ENCODE measurements at regions not wholly inside any gene's neighbourhood (a gene's known extent, or its start where the extent isn't known, plus 50 kb on each side); places are given as distances from the start of the nearest gene placed in this dataset.

DNA sequence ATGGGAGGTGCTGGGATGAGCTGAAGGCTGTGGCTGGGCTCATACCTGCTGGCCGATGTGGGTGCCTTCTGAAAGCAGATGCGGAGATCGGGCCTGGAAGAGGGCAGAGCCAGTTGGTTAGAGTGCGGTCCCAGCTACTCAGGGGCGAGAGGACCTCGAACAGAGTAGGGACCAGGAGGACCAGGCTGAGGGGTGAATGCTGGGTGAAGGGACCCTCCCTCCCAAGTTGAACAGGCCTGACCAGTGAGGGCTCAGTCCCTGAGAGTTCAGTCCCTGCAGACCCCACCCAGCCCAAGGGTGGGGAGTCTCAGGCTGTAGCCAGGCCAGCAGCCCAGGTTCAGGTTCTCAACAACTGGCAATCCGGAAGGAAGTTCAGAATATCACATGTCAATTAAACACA lies 232.8 kb upstream of the HS6ST1 start:
- no peaks in the 10 kb centered on the region for H3K9me2 ChIP-seq (replicated peaks; ENCODE audit: insufficient read depth, low read length)
- no peaks in the 10 kb centered on the region for H3K9me3 ChIP-seq (replicated peaks; ENCODE audit: insufficient read depth, low read length)
- H3K9ac ChIP-seq (ENCODE audit: low read length) = no peak overlapping the region
- no peak overlapping the region for H3K4me2 ChIP-seq (ENCODE audit: low read depth, low read length)
- H2AFZ ChIP-seq (ENCODE audit: low read length) = no peak overlapping the region
- no peaks in the 10 kb centered on the region for H3K36me3 ChIP-seq (replicated peaks; ENCODE audit: insufficient read depth, low read length)
- no peaks in the 10 kb centered on the region for H4K20me1 ChIP-seq (ENCODE audit: insufficient read depth, low read length)
- no peak for DNase-seq
- no peaks in the 10 kb centered on the region for H3F3A ChIP-seq (ENCODE audit: insufficient read depth, low read length)
- no peaks in the 10 kb centered on the region for H3K79me2 ChIP-seq (ENCODE audit: low read length)
- H3K4me3 ChIP-seq (ENCODE audit: low read length) = no peak overlapping the region
- H3K27me3 ChIP-seq (replicated peaks; ENCODE audit: insufficient read depth, low read length) = no peaks in the 10 kb centered on the region
- TF ChIP-seq EZH2phosphoT487 (IDR thresholded peaks at IDR 0.05; ENCODE audit: low read length) (no peak), EZH2 (optimal IDR thresholded peaks at IDR 0.05; ENCODE audit: low read depth, low read length) (no peak)
- TF ChIP-seq, protein P1, sequence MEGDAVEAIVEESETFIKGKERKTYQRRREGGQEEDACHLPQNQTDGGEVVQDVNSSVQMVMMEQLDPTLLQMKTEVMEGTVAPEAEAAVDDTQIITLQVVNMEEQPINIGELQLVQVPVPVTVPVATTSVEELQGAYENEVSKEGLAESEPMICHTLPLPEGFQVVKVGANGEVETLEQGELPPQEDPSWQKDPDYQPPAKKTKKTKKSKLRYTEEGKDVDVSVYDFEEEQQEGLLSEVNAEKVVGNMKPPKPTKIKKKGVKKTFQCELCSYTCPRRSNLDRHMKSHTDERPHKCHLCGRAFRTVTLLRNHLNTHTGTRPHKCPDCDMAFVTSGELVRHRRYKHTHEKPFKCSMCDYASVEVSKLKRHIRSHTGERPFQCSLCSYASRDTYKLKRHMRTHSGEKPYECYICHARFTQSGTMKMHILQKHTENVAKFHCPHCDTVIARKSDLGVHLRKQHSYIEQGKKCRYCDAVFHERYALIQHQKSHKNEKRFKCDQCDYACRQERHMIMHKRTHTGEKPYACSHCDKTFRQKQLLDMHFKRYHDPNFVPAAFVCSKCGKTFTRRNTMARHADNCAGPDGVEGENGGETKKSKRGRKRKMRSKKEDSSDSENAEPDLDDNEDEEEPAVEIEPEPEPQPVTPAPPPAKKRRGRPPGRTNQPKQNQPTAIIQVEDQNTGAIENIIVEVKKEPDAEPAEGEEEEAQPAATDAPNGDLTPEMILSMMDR (IDR thresholded peaks at IDR 0.05; ENCODE audit: low read length) = no peak
- no peaks in the 10 kb centered on the region for H3K4me1 ChIP-seq (ENCODE audit: low read length)
- H3K27ac ChIP-seq (ENCODE audit: low read length) = no peak overlapping the region

DNA sequence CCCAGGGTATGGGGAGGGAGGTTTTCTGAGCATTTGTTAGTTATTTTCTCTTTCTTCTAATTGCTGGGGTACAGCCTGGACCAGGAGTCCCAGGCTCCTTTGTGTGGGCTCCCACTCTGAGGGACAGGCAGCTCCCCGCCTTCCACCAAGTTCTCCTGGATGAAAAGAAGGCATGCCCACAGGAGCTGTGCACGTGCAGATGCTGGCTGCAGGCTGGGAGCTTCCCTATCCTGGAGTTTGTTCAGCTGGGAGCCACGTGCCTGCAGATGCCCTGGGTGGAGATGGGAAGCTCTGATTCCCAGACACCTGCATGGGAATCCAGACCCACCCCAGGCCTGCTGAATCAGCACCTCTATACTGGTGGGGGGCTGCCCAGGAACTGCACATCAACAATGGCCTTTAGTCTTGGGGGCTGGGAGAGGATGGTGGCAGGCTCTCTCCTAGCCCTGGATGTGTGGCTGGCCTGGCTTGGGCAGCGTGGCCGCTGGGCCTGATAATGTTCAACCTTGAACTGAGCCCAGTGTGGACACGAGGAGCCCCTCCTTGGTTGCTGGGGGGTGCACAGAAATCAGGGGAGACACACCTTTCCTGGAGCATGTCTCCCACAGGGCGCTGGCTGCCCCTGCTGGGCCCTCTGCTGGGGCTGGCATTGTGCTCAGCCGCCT lies 233.6 kb upstream of the HS6ST1 start:
- Histone ChIP-seq H3K27me3 (replicated peaks; ENCODE audit: insufficient read depth, low read length) (no peaks in the 10 kb centered on the region), H4K20me1 (ENCODE audit: insufficient read depth, low read length) (no peaks in the 10 kb centered on the region), H2AFZ (ENCODE audit: low read length) (no peak overlapping the region), H3K9ac (ENCODE audit: low read length) (no peak overlapping the region), H3K27ac (ENCODE audit: low read length) (no peak overlapping the region), H3K4me1 (ENCODE audit: low read length) (no peaks in the 10 kb centered on the region), H3K4me2 (ENCODE audit: low read depth, low read length) (no peak overlapping the region), H3K9me3 (replicated peaks; ENCODE audit: insufficient read depth, low read length) (no peaks in the 10 kb centered on the region), H3K9me2 (replicated peaks; ENCODE audit: insufficient read depth, low read length) (no peaks in the 10 kb centered on the region), H3K36me3 (replicated peaks; ENCODE audit: insufficient read depth, low read length) (no peaks in the 10 kb centered on the region), H3K4me3 (ENCODE audit: low read length) (no peak overlapping the region), H3K79me2 (ENCODE audit: low read length) (no peaks in the 10 kb centered on the region), H3F3A (ENCODE audit: insufficient read depth, low read length) (no peaks in the 10 kb centered on the region)
- DNase-seq = no peak
- TF ChIP-seq EZH2 (optimal IDR thresholded peaks at IDR 0.05; ENCODE audit: low read depth, low read length) (no peak), EZH2phosphoT487 (IDR thresholded peaks at IDR 0.05; ENCODE audit: low read length) (no peak)
- TF ChIP-seq, protein P1 (IDR thresholded peaks at IDR 0.05; ENCODE audit: low read length) = no peak

DNA sequence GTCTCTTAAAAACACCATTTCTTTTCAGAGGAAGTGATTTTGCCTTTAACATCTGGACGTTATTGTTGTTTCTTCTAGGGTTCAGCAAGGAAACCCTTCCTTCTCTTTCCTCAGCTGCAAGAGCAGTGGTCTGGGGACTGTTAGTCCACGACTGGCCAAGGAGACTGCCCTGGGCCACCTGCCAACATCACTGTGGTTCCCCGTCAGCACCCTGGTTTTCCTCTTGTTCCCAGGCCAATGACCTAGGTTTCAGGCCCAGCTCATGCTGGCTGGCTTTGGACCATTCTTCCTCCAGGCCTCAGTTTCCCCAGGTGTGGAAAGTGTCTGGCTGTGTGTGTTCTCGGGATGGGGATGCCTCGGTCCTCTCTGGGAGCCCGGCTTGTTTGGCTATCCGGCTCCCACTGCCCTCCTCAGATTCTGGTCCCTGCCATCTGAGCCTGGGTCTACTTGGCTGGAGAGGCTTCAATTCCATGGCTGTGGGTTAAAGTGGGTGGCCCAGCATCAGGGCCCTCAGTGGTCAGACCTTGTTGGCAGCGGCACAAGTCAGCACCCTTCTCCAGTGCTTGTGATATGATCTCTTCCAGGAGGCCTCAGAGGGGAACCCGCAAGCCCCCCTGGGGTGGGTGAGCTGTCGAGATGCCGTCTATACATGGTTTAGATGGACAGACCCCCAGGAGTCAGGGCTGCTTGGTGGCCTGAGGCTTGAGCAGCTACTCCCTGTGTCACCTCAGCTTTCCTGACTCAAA lies 234.3 kb upstream of the HS6ST1 start:
- Histone ChIP-seq H3K27me3 (replicated peaks; ENCODE audit: insufficient read depth, low read length) (no peaks in the 10 kb centered on the region), H3F3A (ENCODE audit: insufficient read depth, low read length) (no peaks in the 10 kb centered on the region), H3K9ac (ENCODE audit: low read length) (no peak overlapping the region), H3K4me1 (ENCODE audit: low read length) (no peaks in the 10 kb centered on the region), H3K4me2 (ENCODE audit: low read depth, low read length) (no peak overlapping the region), H4K20me1 (ENCODE audit: insufficient read depth, low read length) (no peaks in the 10 kb centered on the region), H2AFZ (ENCODE audit: low read length) (no peak overlapping the region), H3K4me3 (ENCODE audit: low read length) (no peak overlapping the region), H3K9me2 (replicated peaks; ENCODE audit: insufficient read depth, low read length) (no peaks in the 10 kb centered on the region), H3K36me3 (replicated peaks; ENCODE audit: insufficient read depth, low read length) (no peaks in the 10 kb centered on the region), H3K79me2 (ENCODE audit: low read length) (no peaks in the 10 kb centered on the region), H3K9me3 (replicated peaks; ENCODE audit: insufficient read depth, low read length) (no peaks in the 10 kb centered on the region), H3K27ac (ENCODE audit: low read length) (no peak overlapping the region)
- TF ChIP-seq, protein P1 (IDR thresholded peaks at IDR 0.05; ENCODE audit: low read length) = no peak
- no peak for TF ChIP-seq EZH2 (optimal IDR thresholded peaks at IDR 0.05; ENCODE audit: low read depth, low read length)
- no peak for TF ChIP-seq EZH2phosphoT487 (IDR thresholded peaks at IDR 0.05; ENCODE audit: low read length)
- DNase-seq = no peak
